ENCODE measurements at regions not wholly inside any gene's neighbourhood (a gene's known extent, or its start where the extent isn't known, plus 50 kb on each side); places are given as distances from the start of the nearest gene placed in this dataset.

DNA sequence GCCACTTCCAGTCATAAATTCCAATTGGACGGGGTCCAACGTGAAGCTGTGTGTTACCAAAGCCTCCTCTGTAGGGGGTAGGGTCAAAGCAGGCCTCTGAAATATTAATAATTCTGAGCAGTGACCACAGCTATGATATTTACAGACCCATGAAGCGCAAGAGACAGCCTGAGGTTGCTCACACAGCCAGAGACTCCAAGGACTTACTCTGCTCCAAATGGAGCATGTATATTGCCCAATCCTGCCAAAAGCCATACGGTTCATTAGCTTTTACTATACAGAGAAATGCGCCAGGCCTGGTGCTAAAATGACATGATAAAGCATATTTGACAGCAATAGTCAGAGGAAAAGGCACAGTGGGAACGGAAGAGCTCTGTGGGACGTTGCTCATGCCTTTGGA lies 151.3 kb downstream of the PAH start:
- no peak for TF ChIP-seq POLR2AphosphoS5 (IDR thresholded peaks at IDR 0.05; ENCODE audit: low read depth, low read length)
- no peak for TF ChIP-seq POLR2A (IDR thresholded peaks at IDR 0.05; ENCODE audit: low read depth, low read length)
- no peak for TF ChIP-seq TAF1 (IDR thresholded peaks at IDR 0.05; ENCODE audit: borderline replicate concordance, low read depth, low read length)

Measured in GM12892 (cell line).